ENCODE measurements at regions not wholly inside any gene's neighbourhood (a gene's known extent, or its start where the extent isn't known, plus 50 kb on each side); places are given as distances from the start of the nearest gene placed in this dataset.

DNA sequence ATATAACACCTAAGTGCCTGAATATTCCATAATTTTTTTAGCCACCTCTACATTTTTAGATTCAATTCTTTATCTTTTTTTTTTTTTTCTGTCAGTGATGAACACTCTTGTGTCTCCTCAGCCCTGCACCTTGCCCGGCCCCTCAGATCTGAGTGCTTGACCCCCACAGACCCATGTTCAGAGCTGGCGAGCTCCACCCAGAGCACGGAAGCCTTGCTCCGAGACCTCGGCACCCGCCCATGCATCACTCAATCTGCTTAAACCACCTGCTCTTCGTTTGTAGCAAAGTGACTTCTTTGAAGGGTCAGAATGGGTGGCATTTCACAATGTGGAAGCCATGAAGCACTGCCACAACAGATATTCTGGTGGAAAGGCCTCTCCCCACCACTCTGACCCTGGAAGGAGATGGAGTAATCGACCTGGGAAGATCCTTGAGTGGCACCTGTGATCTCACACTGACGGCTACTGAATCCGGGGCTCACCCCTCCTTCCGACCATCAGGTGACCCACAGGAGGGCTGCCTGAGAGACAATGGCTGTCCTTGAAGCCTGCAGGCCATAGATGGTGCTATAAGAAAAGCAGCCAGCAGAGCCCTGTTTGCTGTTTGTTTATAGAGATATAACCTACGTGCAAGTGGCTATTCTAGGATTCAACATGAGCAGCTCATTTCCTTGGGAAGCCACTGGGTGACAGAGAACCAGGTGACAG is 261.1 kb upstream of the IRX4 start:
- TF ChIP-seq, protein P1, sequence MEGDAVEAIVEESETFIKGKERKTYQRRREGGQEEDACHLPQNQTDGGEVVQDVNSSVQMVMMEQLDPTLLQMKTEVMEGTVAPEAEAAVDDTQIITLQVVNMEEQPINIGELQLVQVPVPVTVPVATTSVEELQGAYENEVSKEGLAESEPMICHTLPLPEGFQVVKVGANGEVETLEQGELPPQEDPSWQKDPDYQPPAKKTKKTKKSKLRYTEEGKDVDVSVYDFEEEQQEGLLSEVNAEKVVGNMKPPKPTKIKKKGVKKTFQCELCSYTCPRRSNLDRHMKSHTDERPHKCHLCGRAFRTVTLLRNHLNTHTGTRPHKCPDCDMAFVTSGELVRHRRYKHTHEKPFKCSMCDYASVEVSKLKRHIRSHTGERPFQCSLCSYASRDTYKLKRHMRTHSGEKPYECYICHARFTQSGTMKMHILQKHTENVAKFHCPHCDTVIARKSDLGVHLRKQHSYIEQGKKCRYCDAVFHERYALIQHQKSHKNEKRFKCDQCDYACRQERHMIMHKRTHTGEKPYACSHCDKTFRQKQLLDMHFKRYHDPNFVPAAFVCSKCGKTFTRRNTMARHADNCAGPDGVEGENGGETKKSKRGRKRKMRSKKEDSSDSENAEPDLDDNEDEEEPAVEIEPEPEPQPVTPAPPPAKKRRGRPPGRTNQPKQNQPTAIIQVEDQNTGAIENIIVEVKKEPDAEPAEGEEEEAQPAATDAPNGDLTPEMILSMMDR (IDR thresholded peaks at IDR 0.05; ENCODE audit: low read depth, low read length): no peak
- no peaks in the 10 kb centered on the region for H3K27me3 ChIP-seq (ENCODE audit: control insufficient read depth, insufficient read depth, low read length)
- no peak overlapping the region for H3K4me3 ChIP-seq (ENCODE audit: low read depth, low read length)
- CTCF ChIA-PET: no interaction called here
- H3K9me3 ChIP-seq (ENCODE audit: control insufficient read depth, insufficient read depth, low read length): peaks cover 58% of the 10 kb centered on the region
- no peak for DNase-seq (ENCODE audit: low read depth, low spot score)
- no peak overlapping the region for H3K27ac ChIP-seq (ENCODE audit: low read depth, low read length)
- POLR2A ChIA-PET: no interaction called here

DNA sequence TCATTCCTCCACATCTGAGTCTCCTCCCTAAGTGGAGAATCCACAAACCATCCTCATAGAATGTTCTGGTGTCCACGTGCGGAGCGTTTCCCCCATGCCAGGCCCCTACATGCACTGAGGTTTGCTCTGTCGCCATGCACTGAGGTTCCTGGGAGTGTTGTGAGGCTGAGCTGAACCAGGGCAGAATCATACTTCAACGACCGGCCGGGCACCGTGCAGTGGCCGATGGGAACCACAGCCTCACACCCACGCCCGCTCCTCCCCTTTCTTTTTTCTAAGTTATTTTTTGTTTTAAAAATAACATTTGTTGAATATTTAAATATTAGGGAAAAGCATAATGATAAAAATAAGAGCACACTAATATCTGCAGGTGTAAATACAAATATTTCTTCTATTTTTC is 260.4 kb upstream of the IRX4 start:
- H3K9me3 ChIP-seq (ENCODE audit: control insufficient read depth, insufficient read depth, low read length): peaks cover 52% of the 10 kb centered on the region
- H3K4me3 ChIP-seq (ENCODE audit: low read depth, low read length): no peak overlapping the region
- H3K27ac ChIP-seq (ENCODE audit: low read depth, low read length): no peak overlapping the region
- CTCF ChIA-PET: no interaction called here
- TF ChIP-seq, protein P1 (IDR thresholded peaks at IDR 0.05; ENCODE audit: low read depth, low read length): no peak
- no peaks in the 10 kb centered on the region for H3K27me3 ChIP-seq (ENCODE audit: control insufficient read depth, insufficient read depth, low read length)
- POLR2A ChIA-PET: no interaction called here
- DNase-seq (ENCODE audit: low read depth, low spot score): no peak

DNA sequence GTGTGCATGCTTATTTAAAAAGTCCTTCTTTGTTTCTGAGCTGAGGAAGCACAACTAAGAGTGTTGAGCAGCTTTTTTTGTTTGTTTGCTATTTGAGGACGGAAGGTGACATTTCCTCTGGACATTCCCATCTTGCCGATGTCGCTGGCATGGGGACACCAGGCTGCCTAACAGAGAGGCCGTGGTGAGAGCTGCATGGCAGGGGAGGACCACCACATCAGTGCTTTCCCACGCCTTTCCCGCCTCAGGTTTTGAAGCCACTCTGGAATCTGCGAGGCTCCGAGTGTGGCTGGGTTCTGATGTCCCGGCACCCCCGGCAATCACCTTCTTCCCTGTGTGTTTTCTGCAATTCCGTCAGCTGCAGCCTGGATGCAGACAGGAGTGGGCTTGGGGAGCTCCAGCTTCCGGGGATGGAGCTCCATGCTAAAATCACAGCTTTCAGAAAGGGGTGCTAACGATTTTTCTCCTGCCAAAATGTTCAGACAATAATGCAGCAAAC is 259.8 kb upstream of the IRX4 start:
- CTCF ChIA-PET: no interaction called here

DNA sequence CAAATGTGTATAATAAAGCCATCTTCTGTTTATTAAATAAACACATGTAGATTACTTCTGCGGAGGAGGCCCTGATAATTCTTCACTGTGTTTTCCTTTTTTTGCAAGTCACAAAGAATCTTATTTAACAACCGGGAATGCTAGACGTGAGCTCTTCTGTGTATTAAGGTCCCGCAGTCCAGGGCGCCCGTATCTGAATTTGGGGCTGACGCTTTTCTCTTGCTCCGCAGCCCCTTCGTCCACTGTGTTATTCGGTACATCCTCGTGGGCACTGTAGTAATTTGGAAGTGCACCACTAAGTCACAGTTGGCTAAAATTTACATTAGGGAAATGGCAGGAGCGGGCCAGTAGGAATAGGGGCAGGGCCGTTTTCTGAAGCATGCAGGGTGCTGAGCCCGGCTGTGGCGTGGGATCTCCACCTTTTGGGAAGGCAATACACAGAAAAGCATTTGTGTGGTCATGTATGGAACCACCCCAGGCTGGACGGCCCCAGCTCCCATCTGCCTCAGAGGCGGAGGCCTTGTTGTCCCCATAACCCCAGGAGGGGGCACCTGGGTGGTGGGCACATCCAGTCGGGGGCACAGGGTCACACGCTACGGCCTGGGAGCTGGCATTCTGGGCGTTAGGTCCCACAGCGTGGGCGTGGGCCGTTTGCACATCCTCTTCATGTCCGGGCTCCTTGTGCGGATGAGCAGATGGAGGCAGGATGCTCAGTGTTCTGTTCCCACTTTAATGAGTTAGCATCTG is 258.7 kb upstream of the IRX4 start:
- ChIA-PET CTCF (no interaction called here), POLR2A (no interaction called here)
- TF ChIP-seq, protein P1 (IDR thresholded peaks at IDR 0.05; ENCODE audit: low read depth, low read length): no peak
- DNase-seq (ENCODE audit: low read depth, low spot score): no peak
- Histone ChIP-seq H3K27me3 (ENCODE audit: control insufficient read depth, insufficient read depth, low read length) (no peaks in the 10 kb centered on the region), H3K4me3 (ENCODE audit: low read depth, low read length) (no peak overlapping the region), H3K27ac (ENCODE audit: low read depth, low read length) (no peak overlapping the region), H3K9me3 (ENCODE audit: control insufficient read depth, insufficient read depth, low read length) (peaks cover 59% of the 10 kb centered on the region)

More for the DNA sequence above, 259.8 kb upstream of the IRX4 start:
- Histone ChIP-seq H3K27ac (ENCODE audit: low read depth, low read length) (no peak overlapping the region), H3K9me3 (ENCODE audit: control insufficient read depth, insufficient read depth, low read length) (peaks cover 51% of the 10 kb centered on the region), H3K27me3 (ENCODE audit: control insufficient read depth, insufficient read depth, low read length) (no peaks in the 10 kb centered on the region), H3K4me3 (ENCODE audit: low read depth, low read length) (no peak overlapping the region)
- POLR2A ChIA-PET: no interaction called here
- TF ChIP-seq, protein P1 (IDR thresholded peaks at IDR 0.05; ENCODE audit: low read depth, low read length): no peak
- DNase-seq (ENCODE audit: low read depth, low spot score): no peak
